Bone marrow (tissue), 2 donors: ENCODE measurements at regions not wholly inside any gene's neighbourhood (a gene's known extent, or its start where the extent isn't known, plus 50 kb on each side); places are given as distances from the start of the nearest gene placed in this dataset.

Experiments
- DNase-seq, 2 donors: peaks; one replicate each; lab custom pipeline; 2025; lab: John Stamatoyannopoulos, UW

- DNase-seq, result no peak
Measured at GRCh38 chrX:69278031-69278687, 112.9 kb upstream of the PJA1 start.

- DNase-seq, result no peak
Measured at GRCh38 chrX:69277369-69277990, 112.2 kb upstream of the PJA1 start.

- DNase-seq, result no peak
Measured at GRCh38 chrX:69268611-69269010, 103.4 kb upstream of the PJA1 start.

- no peak for DNase-seq
Measured at GRCh38 chrX:69264158-69264581, 98.9 kb upstream of the PJA1 start.

GRCh38 chrX:69263251-69263820, 98.1 kb upstream of the PJA1 start:
- DNase-seq, result no peak

GRCh38 chrX:69262036-69262936, 97.0 kb upstream of the PJA1 start:
- no peak for DNase-seq

GRCh38 chrX:69260169-69260568, 94.9 kb upstream of the PJA1 start:
- no peak for DNase-seq

DNA sequence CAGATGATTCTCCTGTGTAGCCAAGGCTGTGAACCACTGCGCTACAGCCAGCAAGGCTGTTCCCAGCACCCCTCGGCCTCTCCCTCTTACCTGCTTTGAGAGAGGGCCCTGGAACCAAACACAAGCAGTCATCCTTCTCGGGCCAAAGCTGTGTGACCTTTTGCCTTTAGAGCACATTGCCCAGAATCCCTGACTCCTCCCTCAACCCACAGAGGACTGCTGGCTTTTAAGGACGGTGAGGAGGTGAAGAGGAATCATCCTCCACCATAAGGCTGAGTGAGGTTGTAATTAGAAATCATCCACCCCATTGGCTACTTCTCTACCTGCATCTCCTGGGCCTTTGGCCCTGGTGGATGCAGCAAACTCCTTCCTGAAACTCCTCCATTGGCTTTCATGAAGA, 93.6 kb upstream of the PJA1 start:
- no peak for DNase-seq

GRCh38 chrX:69257499-69258127, 92.4 kb upstream of the PJA1 start:
- DNase-seq, result no peak

GRCh38 chrX:69256291-69256565, 91.0 kb upstream of the PJA1 start:
- DNase-seq, result no peak

DNA sequence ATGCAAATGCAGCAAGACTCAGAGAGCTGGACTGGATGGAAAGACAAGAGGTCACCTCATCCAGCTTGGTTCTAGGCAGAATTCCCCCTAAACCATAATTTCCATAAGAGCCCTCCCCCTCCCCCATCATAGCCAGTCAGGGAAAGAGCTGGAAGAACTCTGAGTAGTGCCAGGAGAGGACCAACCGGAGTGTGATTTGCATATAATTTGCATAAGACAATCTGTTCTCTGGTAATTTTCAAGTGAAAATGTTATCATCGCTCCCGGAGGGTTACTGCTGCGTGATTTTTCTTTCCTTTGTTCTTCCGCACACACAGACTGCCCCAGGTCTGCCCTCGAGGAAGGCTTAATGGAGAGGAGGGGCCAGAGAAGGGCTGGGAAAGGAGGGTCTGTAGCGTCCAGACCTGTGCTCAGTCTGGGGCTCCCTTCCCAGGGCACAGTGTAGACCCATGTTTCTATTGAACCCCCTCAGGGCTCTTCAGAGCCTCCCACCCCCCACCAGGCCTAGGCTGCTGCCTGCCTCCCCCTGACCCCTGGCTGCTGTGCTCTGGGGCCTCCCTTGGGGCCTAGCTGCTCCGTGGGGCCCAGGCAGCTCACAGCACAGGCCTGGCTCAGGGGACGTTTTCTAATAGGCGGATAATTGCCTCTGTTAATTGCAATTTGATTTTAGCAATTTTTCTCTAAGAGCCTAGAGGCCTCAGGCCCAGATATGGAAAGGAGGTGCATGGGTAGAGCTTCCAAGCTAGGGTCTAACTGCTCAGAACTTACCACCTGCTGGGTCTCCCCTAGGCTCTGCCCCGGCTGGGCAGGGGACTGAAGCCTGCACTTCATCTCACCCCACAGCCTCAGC, 90.4 kb upstream of the PJA1 start:
- DNase-seq, result no peak

DNA sequence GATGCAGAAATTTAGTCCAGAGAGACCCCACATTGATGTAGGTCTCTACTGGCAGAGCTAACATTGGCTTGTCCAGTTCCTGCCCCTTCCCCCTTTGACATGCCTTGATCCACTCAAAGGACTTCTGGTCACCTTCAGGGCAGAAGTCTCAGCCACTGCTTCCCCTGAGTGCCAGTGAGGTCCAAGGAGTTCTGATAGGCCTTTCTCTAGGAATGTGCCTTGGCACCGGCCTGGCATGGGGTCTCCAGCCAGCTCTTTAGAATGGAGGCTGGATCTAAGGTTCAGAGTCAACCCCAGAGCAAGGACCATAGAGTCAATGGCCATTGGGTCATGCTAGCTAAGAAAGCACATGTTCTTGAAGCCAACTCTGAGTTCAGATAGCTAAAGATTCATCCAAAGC, 88.6 kb upstream of the PJA1 start:
- no peak for DNase-seq

DNA sequence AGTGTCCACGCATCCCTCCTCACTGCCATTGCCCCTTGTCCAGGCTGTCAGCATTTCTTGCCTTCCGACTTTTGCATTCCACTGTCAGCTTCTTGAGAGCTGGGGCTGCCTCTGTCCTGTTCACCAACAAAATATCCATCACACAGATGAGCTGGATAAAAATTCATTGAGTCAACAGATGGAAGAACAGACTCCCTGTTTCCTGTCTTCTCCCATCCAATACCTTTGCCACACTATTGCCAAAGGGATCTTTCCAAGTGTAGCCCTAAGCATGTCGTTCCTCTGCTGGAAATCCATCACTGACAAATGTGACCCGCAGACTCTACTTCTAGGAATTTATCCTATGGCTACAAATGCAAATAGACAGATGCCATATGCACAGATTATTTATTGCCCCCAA, 78.0 kb upstream of the PJA1 start:
- DNase-seq, result no peak

GRCh38 chrX:69238887-69239231, 73.6 kb upstream of the PJA1 start:
- no peak for DNase-seq

- no peak for DNase-seq
Measured at GRCh38 chrX:69238114-69238886, 73.0 kb upstream of the PJA1 start.

GRCh38 chrX:69237236-69237635, 72.0 kb upstream of the PJA1 start:
- no peak for DNase-seq

DNA sequence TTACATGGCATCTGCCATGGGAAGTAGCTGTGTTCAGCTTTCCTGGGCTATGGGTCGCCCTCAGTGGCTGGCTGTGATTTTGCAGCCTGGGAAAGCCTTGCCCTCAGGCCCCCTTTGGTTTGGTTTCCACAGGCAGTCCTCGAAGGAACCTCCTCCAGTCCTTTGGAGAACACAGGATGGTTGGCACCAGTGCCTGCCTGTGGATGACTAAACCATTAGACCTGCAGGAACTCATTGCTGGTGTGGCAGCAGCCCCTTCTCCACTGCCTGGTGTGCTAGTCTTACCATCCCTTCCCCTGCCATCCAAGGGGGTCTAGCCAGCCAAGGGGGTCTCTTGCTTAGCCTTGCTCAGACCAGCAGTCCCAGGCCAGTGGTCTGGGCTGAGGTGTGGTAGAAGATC, 71.4 kb upstream of the PJA1 start:
- DNase-seq, result no peak

DNA sequence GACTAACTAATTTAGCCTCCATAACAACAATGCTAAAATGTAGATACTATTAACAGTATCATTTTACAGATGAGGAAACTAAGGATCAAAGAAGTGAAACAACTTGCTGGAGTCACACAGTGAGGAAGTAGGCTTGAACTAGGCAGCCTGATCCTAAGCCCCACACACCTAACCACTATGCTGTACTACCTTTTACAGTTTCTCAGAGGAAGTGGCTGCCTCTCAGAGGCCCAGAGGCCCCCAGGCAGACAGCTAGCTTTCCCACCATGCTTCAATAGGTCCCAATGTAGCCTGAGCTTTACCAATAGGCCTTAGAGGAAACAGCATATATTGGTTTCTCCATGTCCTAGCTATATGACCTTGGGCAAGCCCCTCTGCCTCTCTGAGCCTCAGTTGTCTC, 69.4 kb upstream of the PJA1 start:
- no peak for DNase-seq

DNA sequence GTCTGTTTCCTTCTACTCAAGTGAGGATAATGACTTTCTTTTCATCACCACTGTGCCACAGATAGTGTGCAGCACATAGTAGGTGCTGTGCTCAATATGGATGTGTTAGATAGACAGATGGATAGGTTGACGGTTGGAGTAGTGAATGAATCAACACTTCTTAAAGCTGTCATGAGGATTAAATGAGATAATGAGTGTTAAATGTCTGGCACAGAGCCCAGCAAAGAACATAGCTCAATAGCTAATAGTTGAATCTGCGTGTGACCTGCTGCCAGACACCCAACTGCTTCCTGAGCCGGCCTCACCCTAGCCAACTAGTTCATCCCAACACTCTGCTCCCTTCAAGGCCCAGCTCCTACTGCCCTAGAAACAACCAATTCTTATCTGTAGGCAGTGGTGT, 67.7 kb upstream of the PJA1 start:
- no peak for DNase-seq

GRCh38 chrX:69231903-69232302, 66.7 kb upstream of the PJA1 start:
- no peak for DNase-seq

GRCh38 chrX:69229436-69229835, 64.2 kb upstream of the PJA1 start:
- DNase-seq, result no peak
